B cell (primary cell): ENCODE measurements at regions not wholly inside any gene's neighbourhood (a gene's known extent, or its start where the extent isn't known, plus 50 kb on each side); places are given as distances from the start of the nearest gene placed in this dataset.
"Not testable (repeated sequence)": the region's sequence is repeated elsewhere in the genome, so short reads cannot be mapped to it uniquely, and the experiment has no call there.

Experiments used
- ATAC-seq: fragments of 200-7000 bp; cut with Tn5 transposase; one replicate; pipeline ENCODE4 v1.10.0; 2021; ENCODE audit warnings: low read depth, mild to moderate bottlenecking, moderate number of reproducible peaks, moderate library complexity
- CTCF ChIA-PET: fragments of 350-600 bp; sonication (Branson Sonifier 250); formaldehyde crosslinking; loops from one replicate; lab custom pipeline; 2021; ENCODE audit warnings: antibody characterized with exemption, inconsistent platforms; lab: Charles Lee
- POLR2A ChIA-PET: fragments of 350-600 bp; sonication (Branson Sonifier 250); formaldehyde crosslinking; loops from one replicate; lab custom pipeline; 2021; ENCODE audit warnings: antibody characterized with exemption; lab: Charles Lee
- DNase-seq: peaks from one replicate; pipeline ENCODE4 v3.0.0; 2013
- H2AFZ ChIP-seq: 2 replicates; pipeline ENCODE4 v1.6.1; 2012; ENCODE audit warnings: mild to moderate bottlenecking, low read depth, low read length; ENCODE audit not compliant: insufficient read depth, poor library complexity, severe bottlenecking
- H3K27ac ChIP-seq, 2 donors: 1 replicate in 1 of 2; 2 replicates in 1 of 2; pipeline ENCODE4 v1.5.1; 2012 to 2013; ENCODE audit warnings: low read length in 2 of 2, mild to moderate bottlenecking in 2 of 2, moderate library complexity in 1 of 2
- H3K27me3 ChIP-seq, 4 experiments: fragments of 200-600 bp in 1 of 4; sonication (generic) in 1 of 4; replicated peaks in 1 of 4; 1 replicate in 2 of 4; 2 replicates in 2 of 4; pipeline versions ENCODE4 v1.6.1 to v1.7.0; 2013 to 2016; ENCODE audit warnings: low read length in 3 of 4, mild to moderate bottlenecking in 2 of 4, mixed read lengths in 1 of 4, moderate library complexity in 1 of 4; ENCODE audit not compliant: insufficient read depth in 4 of 4, control insufficient read depth in 3 of 4; ENCODE audit errors: control extremely low read depth in 1 of 4
- H3K36me3 ChIP-seq, 2 experiments: replicated peaks in 1 of 2; 1 replicate in 1 of 2; 2 replicates in 1 of 2; pipeline versions ENCODE4 v1.6.1 to v1.7.1; 2013; ENCODE audit warnings: low read length in 1 of 2; ENCODE audit not compliant: insufficient read depth in 2 of 2, control insufficient read depth in 1 of 2; ENCODE audit errors: control extremely low read depth in 1 of 2, extremely low read depth in 1 of 2
- H3K4me1 ChIP-seq, 2 donors: fragments of 200-600 bp in 1 of 2; sonication (generic) in 1 of 2; 1 replicate in 1 of 2; 2 replicates in 1 of 2; pipeline versions ENCODE4 v1.5.1 to v1.6.1; 2013 to 2017; ENCODE audit warnings: low read length in 2 of 2; ENCODE audit not compliant: control insufficient read depth in 2 of 2, insufficient read depth in 2 of 2
- H3K4me2 ChIP-seq: replicated peaks from 2 replicates; pipeline ENCODE3; 2012; ENCODE audit warnings: mild to moderate bottlenecking, low read depth, low read length; ENCODE audit not compliant: poor library complexity, severe bottlenecking
- H3K4me3 ChIP-seq, 5 experiments: fragments of 200-600 bp in 1 of 5; sonication (generic) in 1 of 5; 1 replicate in 3 of 5; 2 replicates in 2 of 5; pipeline versions ENCODE4 v1.5.1 to v1.7.0; 2011 to 2016; ENCODE audit warnings: low read length in 4 of 5, mild to moderate bottlenecking in 4 of 5, low read depth in 2 of 5, control low read depth in 1 of 5, moderate library complexity in 1 of 5; ENCODE audit not compliant: insufficient read depth in 1 of 5; ENCODE audit errors: control extremely low read depth in 1 of 5, extremely low read depth in 1 of 5
- H3K79me2 ChIP-seq: fragments of 200-600 bp; sonication (generic); one replicate; pipeline ENCODE4 v1.6.0; 2016; ENCODE audit warnings: low read length; ENCODE audit not compliant: control insufficient read depth, insufficient read depth
- H3K9ac ChIP-seq: fragments of 200-600 bp; sonication (generic); 2 replicates; pipeline ENCODE4 v1.6.1; 2017; ENCODE audit warnings: mild to moderate bottlenecking, low read length, moderate library complexity
- H3K9me3 ChIP-seq, 3 donors: one replicate each; pipeline versions ENCODE4 v1.6.1 to v1.7.1; 2013; ENCODE audit warnings: low read length in 2 of 3; ENCODE audit not compliant: control insufficient read depth in 2 of 3, insufficient read depth in 1 of 3; ENCODE audit errors: control extremely low read depth in 1 of 3
- H4K20me1 ChIP-seq: 2 replicates; pipeline ENCODE4 v1.6.0; 2012; ENCODE audit warnings: mild to moderate bottlenecking, low read length; ENCODE audit not compliant: insufficient read depth, control insufficient read depth, poor library complexity, severe bottlenecking
- H3K27ac Mint-ChIP-seq: one replicate; pipeline ENCODE4 v1.8.0; 2021; ENCODE audit warnings: mixed read lengths
- H3K27me3 Mint-ChIP-seq: one replicate; pipeline ENCODE4 v1.8.0; 2021; ENCODE audit warnings: mixed read lengths
- H3K4me1 Mint-ChIP-seq: one replicate; pipeline ENCODE4 v1.8.0; 2021; ENCODE audit warnings: mixed read lengths
- H3K4me3 Mint-ChIP-seq: one replicate; pipeline ENCODE4 v1.8.0; 2021; ENCODE audit warnings: mixed read lengths
- H3K9me3 Mint-ChIP-seq: one replicate; pipeline ENCODE4 v1.8.0; 2022; ENCODE audit warnings: mixed read lengths; ENCODE audit not compliant: insufficient read depth
- EZH2 ChIP-seq: IDR thresholded peaks from 2 replicates; pipeline ENCODE4 v1.6.1; 2012; ENCODE audit warnings: borderline replicate concordance, low read depth, mild to moderate bottlenecking, moderate library complexity, low read length; ENCODE audit not compliant: insufficient read depth, poor library complexity, severe bottlenecking
- WGBS: methylation state at CpG from one replicate; pipeline ENCODE4 v1.1.5; 2013; ENCODE audit warnings: missing lambda C conversion rate; ENCODE audit not compliant: insufficient coverage; 5-methylcytosine and 5-hydroxymethylcytosine counted together
- intact Hi-C: fragments of 100-400 bp; cut with micrococcal nuclease; formaldehyde crosslinking; loops from one replicate; pipeline ENCODE4 v1.10.0; 2022
- TF ChIP-seq, protein P1 (sequence below): fragments of 200-600 bp; IDR thresholded peaks from one replicate; pipeline ENCODE4 v1.8.0; 2022; ENCODE audit warnings: antibody characterized with exemption, mild to moderate bottlenecking

DNA sequence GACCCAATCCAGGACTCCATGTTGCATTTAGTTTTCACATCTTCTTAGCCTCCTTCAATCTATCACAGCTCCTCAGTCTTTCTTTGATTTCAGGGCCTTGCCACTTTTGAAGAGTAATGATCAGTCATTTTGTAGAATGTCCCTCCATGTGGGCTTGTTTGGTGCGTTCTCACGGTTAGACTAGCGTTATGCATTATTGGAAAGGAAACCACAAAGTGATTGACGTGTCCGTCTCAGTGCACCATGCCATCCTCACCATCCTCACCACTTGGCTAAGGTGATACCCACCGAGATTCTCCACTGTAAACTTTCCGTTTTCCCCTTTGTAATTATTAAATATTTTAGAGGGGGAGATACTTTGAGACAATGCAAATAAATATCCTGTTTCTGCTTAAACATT is 59.6 kb upstream of the OLIG2 start:
- Histone ChIP-seq H3K27ac (no peak overlapping the region), H3K27me3 (peaks cover 0 to 12% (median 5%) of the 10 kb centered on the region in 4 experiments), H3K4me1 (no peaks in the 10 kb centered on the region), H3K36me3 (no peaks in the 10 kb centered on the region), H3K9ac (no peak overlapping the region), H3K9me3 (no peaks in the 10 kb centered on the region), H2AFZ (no peak overlapping the region), H3K79me2 (no peaks in the 10 kb centered on the region), H3K4me3 (no peak overlapping the region), H3K4me2 (no peak overlapping the region), H4K20me1 (no peaks in the 10 kb centered on the region)
- peaks cover 3% of the 10 kb centered on the region for H3K9me3 Mint-ChIP-seq
- CTCF ChIA-PET = no interaction called here
- TF ChIP-seq, protein P1, sequence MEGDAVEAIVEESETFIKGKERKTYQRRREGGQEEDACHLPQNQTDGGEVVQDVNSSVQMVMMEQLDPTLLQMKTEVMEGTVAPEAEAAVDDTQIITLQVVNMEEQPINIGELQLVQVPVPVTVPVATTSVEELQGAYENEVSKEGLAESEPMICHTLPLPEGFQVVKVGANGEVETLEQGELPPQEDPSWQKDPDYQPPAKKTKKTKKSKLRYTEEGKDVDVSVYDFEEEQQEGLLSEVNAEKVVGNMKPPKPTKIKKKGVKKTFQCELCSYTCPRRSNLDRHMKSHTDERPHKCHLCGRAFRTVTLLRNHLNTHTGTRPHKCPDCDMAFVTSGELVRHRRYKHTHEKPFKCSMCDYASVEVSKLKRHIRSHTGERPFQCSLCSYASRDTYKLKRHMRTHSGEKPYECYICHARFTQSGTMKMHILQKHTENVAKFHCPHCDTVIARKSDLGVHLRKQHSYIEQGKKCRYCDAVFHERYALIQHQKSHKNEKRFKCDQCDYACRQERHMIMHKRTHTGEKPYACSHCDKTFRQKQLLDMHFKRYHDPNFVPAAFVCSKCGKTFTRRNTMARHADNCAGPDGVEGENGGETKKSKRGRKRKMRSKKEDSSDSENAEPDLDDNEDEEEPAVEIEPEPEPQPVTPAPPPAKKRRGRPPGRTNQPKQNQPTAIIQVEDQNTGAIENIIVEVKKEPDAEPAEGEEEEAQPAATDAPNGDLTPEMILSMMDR = no peak
- TF ChIP-seq EZH2 = no peak
- no peak overlapping the region for H3K27ac Mint-ChIP-seq
- H3K4me1 Mint-ChIP-seq = no peaks in the 10 kb centered on the region
- no peak overlapping the region for H3K4me3 Mint-ChIP-seq
- H3K27me3 Mint-ChIP-seq = peaks cover 30% of the 10 kb centered on the region
- DNase-seq (no peak), ATAC-seq (no peak)
- 74% methylated on average over 3 of the region's 7 CpGs for WGBS
- POLR2A ChIA-PET = no interaction called here
- intact Hi-C loops = no loop called here

DNA sequence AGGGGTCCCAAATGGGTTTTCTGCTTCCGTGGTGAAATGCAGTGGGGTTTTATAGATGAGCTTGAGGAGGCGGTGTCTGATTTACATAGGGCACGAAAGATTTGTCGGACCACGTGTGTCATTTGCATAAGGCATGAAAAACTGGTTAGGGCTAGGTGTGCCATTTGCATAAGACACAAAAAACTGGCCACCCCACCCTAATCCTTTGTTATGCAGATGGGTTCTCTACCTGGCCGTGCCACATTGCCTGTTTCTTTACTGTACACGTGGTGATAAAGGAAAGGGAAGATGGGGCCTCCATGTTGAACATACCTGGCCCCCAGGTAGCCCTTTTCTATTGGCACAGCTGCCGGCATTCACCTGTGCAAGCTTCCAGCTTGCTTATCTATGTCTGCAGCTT is 57.6 kb upstream of the OLIG2 start:
- H3K27me3 ChIP-seq, H3K4me1 Mint-ChIP-seq, H3K4me2 ChIP-seq, H3K9me3 ChIP-seq, ATAC-seq, CTCF ChIA-PET, H3K4me3 Mint-ChIP-seq, H3K4me1 ChIP-seq, H3K27ac Mint-ChIP-seq, H4K20me1 ChIP-seq, H3K9me3 Mint-ChIP-seq, H3K4me3 ChIP-seq, H2AFZ ChIP-seq, H3K27ac ChIP-seq, DNase-seq, H3K9ac ChIP-seq, POLR2A ChIA-PET, H3K36me3 ChIP-seq, H3K79me2 ChIP-seq, intact Hi-C loops: not testable (repeated sequence)
- WGBS = 84% methylated on average over 3 of the region's 8 CpGs
- H3K27me3 Mint-ChIP-seq = peaks cover 21% of the 10 kb centered on the region
